ENCODE measurements at regions not wholly inside any gene's neighbourhood (a gene's known extent, or its start where the extent isn't known, plus 50 kb on each side); places are given as distances from the start of the nearest gene placed in this dataset.
A peak's percentile ranks its signal among the peaks of the same experiment; 100 is the strongest.

DNA sequence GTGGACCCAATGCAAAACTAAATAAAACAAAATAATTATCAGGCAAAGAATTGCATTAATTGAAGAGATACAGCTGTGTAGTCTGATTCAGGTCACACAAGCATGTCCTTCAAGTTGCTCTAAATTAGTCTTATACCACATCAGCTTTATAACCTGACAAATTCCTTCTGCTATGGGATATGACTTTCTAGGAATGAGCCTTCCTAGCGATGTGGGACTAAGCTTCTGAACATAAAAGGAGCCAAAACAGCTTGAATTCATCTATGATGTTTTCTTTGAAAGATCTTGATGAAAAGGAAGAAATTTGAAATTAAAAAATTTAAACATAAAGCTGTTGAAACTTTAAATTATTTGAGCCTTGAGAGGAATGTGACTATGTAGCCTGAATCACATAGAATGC lies 1409.1 kb downstream of the CDH11 start:
- Histone ChIP-seq H3K4me3 (no peak overlapping the region), H3K36me3 (no peaks in the 10 kb centered on the region), H3K27me3 (no peaks in the 10 kb centered on the region), H3K9me3 (no peaks in the 10 kb centered on the region), H3K27ac (no peak overlapping the region), H3K4me1 (no peaks in the 10 kb centered on the region)
- no peak for DNase-seq
- TF ChIP-seq, protein P1, sequence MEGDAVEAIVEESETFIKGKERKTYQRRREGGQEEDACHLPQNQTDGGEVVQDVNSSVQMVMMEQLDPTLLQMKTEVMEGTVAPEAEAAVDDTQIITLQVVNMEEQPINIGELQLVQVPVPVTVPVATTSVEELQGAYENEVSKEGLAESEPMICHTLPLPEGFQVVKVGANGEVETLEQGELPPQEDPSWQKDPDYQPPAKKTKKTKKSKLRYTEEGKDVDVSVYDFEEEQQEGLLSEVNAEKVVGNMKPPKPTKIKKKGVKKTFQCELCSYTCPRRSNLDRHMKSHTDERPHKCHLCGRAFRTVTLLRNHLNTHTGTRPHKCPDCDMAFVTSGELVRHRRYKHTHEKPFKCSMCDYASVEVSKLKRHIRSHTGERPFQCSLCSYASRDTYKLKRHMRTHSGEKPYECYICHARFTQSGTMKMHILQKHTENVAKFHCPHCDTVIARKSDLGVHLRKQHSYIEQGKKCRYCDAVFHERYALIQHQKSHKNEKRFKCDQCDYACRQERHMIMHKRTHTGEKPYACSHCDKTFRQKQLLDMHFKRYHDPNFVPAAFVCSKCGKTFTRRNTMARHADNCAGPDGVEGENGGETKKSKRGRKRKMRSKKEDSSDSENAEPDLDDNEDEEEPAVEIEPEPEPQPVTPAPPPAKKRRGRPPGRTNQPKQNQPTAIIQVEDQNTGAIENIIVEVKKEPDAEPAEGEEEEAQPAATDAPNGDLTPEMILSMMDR (IDR thresholded peaks at IDR 0.05): no peak
- TF ChIP-seq POLR2A (IDR thresholded peaks at IDR 0.05): no peak

- TF ChIP-seq, protein P1 (IDR thresholded peaks at IDR 0.05): no peak
- no peak for TF ChIP-seq POLR2A (IDR thresholded peaks at IDR 0.05)
- Histone ChIP-seq H3K36me3 (no peaks in the 10 kb centered on the region), H3K9me3 (no peaks in the 10 kb centered on the region)
Observed at GRCh38 chr16:63703612-63704011, 1418.3 kb downstream of the CDH11 start.

GRCh38 chr16:63702981-63703590 lies 1418.8 kb downstream of the CDH11 start:
- TF ChIP-seq, protein P1 (IDR thresholded peaks at IDR 0.05): peak in 3 of 6 experiments; percentile 38 to 46 (median 46)
- no peak for TF ChIP-seq POLR2A (IDR thresholded peaks at IDR 0.05)
- Histone ChIP-seq H3K9me3 (no peaks in the 10 kb centered on the region), H3K36me3 (no peaks in the 10 kb centered on the region), H3K27ac (no peak overlapping the region), H3K4me1 (no peaks in the 10 kb centered on the region), H3K4me3 (no peak overlapping the region), H3K27me3 (no peaks in the 10 kb centered on the region)
- peak in 2 of 3 donors; percentile 59 to 69 for DNase-seq

More at GRCh38 chr16:63703612-63704011, 1418.3 kb downstream of the CDH11 start:
- Histone ChIP-seq H3K4me3 (no peak overlapping the region), H3K27me3 (no peaks in the 10 kb centered on the region), H3K4me1 (no peaks in the 10 kb centered on the region), H3K27ac (no peak overlapping the region)
- no peak for DNase-seq

- Histone ChIP-seq H3K36me3 (no peaks in the 10 kb centered on the region), H3K27me3 (no peaks in the 10 kb centered on the region), H3K4me1 (no peaks in the 10 kb centered on the region), H3K4me3 (no peak overlapping the region), H3K27ac (no peak overlapping the region), H3K9me3 (no peaks in the 10 kb centered on the region)
- TF ChIP-seq POLR2A (IDR thresholded peaks at IDR 0.05): no peak
- TF ChIP-seq, protein P1 (IDR thresholded peaks at IDR 0.05): no peak
- DNase-seq: no peak
Observed at GRCh38 chr16:63697736-63698135, 1424.1 kb downstream of the CDH11 start.

DNA sequence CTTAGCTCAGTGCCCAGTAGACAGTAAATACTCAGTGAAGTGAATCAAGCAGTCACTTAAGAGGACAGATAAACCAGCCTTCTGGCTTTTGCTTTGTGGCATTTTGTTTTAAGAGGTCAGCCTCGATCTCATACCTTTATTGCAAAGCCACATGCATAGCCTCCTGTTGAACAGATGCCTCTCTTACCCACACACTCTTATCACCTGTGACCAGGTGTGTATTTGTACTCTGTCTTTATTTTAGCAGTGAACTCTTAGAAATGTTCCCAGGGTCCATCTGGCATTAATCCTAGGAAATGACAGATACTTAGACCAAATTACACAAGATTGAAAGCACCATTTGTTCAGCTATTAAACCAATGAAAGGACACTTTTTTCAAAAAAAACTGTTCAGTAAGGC lies 1426.5 kb downstream of the CDH11 start:
- DNase-seq: no peak
- Histone ChIP-seq H3K27me3 (no peaks in the 10 kb centered on the region), H3K4me1 (no peaks in the 10 kb centered on the region), H3K9me3 (no peaks in the 10 kb centered on the region), H3K36me3 (no peaks in the 10 kb centered on the region), H3K27ac (no peak overlapping the region), H3K4me3 (no peak overlapping the region)
- TF ChIP-seq, protein P1 (IDR thresholded peaks at IDR 0.05): no peak
- no peak for TF ChIP-seq POLR2A (IDR thresholded peaks at IDR 0.05)

DNA sequence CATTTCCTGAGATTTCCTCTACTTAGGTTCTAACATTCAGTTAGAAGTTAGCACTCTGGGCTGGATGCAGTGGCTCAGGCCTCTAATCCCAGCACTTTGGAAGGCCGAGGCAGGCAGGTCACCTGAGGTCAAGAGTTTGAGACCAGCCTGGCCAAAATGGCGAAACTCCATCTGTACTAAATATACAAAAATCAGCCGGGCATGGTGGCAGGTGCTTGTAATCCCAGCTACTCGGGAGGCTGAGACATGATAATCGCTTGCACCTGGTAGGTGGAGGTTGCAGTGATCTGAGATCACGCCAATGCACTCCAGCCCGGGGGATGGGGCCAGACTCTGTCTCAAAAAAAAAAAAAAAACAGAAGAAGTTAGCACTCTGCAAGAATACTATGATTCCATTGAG lies 1430.9 kb downstream of the CDH11 start:
- no peak overlapping the region for H3K27ac ChIP-seq
- no peak for DNase-seq

More for the DNA sequence above, 1430.9 kb downstream of the CDH11 start:
- TF ChIP-seq, protein P1 (IDR thresholded peaks at IDR 0.05): no peak
- TF ChIP-seq POLR2A (IDR thresholded peaks at IDR 0.05): no peak
- Histone ChIP-seq H3K4me1 (no peaks in the 10 kb centered on the region), H3K36me3 (no peaks in the 10 kb centered on the region), H3K9me3 (no peaks in the 10 kb centered on the region), H3K27me3 (no peaks in the 10 kb centered on the region), H3K4me3 (no peak overlapping the region)
